ENCODE measurements at regions not wholly inside any gene's neighbourhood (a gene's known extent, or its start where the extent isn't known, plus 50 kb on each side); places are given as distances from the start of the nearest gene placed in this dataset.

DNA sequence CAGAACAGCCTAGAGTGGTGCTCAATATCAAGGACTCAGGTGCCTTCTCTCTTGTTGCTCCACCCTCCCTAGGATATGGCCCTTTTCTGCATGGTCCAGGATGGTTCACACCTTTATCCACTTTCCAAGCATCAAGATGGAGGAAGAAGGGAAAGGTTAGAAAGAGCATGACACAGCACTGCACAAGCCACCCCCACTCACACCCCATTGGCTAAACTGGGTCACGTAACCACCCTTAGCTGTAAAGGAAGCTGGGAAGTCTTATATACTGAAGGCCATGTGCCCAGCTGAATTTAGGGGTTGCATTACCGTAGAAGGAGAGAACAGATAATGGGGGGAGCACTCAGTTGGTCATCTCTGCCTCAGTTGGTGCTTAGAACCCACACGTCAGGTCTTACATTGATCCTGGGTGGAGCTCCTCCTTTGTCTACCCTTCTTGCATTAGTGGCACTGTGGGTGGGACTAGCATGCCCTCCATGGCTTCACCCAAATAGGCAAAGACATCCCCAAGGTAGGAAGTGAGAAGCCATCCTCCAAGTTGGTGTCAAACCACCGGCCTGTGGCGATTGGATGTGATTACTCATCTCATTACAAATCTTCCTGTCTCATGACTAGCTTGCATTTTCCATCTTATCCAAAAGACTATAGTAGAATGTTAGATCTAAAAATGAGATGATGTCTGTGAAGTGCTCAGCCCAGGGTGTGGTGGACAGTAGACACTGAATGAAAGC lies 248.5 kb downstream of the HAUS1 start:
- DNase-seq: no peak

DNA sequence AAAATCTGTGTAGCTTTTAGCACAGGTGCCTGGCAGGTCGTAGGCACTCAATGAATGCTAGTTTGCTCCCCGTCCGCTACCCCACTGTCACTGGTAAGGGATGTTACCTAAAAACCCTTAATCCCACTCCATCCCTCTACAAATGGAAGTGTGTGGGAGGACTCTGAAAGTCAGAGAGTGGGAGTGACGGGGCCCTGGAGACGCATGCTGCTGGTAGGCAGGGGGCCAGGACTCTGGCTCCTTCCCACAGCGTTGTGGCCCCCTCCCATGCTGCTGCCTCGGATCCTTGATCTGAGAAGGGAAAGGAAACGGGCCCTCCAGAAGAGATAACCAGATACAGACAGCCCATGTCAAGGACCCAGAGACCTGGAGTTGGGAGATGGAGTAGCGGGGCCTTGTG lies 249.3 kb downstream of the HAUS1 start:
- no peak for DNase-seq

DNA sequence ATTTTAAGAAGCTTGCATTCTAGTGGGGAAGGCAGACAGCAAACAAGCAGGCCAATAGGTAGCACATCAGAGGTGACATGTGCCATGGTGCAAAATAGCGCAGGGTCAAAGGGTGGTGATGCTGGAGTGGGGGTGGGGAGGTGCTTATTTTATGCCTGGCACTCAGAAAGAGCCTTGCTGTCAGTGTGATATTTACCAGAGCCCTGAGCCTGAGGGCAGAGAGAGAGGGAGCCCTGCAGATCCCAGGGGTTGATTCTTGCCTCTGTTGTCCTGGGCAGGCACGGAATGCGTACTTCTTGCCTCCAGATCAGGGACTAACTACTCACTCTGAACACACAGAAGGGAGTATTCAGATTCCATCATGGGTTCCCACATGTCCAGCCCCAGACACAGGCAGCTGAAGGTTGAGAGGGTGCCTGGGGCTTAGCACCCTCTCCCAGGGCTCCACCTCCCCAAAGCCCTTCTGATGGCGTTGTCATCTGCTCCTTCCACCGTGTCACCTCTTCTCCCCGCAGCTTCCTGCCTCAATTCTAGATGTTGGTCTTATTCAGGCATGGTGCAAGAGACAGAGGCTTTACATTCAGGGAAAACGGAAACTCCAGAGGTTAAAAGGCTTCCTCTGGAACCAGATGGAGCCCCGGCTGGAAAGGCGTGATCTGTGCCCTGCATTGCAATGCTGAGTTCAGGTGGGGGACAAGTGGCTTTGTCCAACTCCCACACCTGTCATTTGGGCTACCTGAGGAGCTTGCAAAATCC lies 252.3 kb downstream of the HAUS1 start:
- DNase-seq: no peak

DNA sequence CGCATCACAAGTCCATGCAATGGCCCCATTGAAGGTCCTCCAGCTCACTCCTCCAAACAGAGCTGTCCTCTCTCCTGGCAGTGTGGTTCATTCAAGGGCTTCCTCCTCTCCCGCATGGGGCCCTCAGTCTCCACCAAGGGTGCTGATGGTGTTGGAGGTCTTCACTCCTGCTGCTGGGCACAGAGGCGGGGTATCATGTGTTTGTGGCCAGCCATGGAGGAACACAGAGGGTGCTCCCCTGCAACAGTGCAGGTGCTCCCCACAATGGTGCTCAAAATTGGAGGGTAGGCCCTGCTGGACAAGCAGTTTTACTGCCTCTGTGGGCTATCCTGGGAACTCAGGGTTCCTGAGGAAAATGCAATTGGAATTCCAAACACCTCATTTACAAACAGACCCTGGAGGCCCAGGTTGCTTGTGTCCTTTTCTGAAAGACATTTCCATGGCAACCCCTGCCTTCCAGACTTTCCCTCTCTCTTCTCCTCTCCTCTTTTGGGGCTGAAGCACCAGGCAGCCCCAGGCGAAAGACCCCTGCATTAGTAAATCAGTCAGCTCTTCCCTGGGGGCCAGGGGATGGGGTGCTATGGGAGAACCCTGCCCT lies 256.0 kb downstream of the HAUS1 start:
- no peak for DNase-seq

DNA sequence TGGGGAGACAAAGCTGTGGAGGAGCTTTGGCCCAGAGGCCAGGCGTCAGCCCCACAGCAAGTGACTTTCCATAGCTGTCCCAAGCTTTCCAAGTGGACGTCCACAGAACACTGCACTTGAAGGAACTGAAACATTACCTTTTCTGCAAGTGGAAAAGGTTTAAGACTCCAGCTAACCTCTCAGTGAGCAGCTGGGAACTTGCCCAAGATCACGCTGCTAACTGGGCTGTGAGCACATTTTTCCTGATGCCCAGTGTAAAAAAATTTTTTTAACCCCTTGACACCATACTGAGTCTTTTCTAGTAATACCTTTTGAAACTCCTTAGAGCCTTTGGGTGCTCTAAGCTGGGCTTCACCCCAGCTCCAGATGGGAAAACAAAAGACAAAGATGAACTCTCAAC lies 256.7 kb downstream of the HAUS1 start:
- DNase-seq: no peak

DNA sequence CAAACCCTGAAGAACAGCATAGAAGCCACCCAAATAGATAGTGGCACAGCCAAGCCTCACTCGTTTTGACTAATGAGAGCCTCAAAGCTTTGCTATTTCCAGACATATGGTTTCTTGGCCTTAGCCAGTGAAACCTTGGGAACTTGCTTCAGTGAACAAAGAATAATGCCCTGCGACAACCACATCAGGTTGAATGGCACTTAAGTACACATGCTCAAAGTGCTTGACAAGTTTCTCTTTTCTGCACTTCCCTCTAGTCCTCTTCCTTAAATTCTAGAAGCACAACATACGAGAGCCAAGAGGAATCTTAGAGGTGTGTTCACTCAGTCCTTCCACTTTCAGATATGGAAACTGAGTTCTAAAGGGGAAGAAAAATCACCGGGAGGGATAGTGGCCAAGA lies 258.3 kb downstream of the HAUS1 start:
- no peak for DNase-seq

DNA sequence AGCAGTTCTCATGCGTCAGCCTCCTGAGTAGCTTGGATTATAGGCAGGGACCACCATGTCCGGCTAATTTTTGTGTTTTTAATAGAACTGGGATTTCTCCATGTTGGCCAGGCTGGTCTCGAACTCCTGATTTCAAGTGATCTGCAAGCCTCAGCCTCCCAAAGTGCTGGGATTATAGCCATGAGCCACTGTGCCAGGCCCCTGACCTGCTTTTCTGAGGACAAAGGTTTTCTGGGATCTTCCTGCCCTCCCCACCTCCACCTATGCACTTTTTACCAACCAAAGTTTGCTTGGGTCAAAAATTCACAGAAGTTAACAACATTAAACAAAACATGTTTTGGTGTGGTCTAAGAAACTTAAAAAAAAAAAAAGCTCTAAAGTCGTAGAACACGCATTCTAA lies 259.9 kb downstream of the HAUS1 start:
- no peak for DNase-seq

DNA sequence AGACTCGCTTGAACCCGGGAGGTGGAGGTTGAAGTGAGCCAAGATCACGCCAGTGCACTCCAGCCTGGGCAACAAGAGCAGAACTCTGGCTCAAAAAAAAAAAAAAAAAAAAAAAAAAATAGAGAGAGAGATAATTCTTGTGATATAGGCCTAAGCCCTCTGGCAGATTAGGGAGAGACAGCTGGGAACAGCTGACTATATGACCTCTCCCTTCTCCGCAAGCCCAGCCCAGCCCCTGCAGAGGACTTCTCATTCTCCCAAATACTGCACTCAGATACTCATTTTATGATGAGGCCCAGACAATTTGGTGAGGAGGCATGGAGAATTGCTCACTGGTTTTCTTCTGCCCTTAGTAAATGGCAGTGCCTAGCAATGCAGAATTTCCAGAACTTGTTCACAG lies 262.0 kb downstream of the HAUS1 start:
- no peak for DNase-seq

DNA sequence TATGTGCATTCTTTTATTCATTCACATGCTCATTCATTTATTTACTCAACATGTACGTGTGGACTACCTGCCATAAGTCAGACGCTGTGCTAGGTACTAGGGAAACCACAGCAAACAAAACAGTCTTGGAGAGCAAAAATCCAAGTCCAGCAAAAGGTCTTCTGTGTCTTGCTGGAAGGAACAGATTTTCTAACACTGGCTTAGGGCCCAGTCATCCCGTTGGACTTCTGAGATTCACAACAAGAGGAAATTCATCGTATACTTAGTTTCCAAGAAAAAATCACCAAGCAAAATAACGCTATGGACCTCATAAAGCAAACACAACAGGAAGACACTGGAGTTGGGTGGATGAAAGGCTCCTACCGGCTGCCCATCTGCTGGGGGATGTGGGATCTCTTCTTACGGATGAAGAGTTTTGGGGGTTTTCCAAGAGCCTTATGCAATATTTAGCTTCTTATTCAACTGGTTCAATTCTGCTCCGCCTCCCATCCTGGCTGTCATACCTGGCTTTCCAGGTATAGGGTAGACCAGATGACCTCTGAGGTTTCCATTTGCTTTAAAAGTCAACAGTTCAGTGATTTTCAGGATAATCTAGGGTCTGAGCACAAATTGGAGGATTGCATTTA lies 262.7 kb downstream of the HAUS1 start:
- DNase-seq: no peak

DNA sequence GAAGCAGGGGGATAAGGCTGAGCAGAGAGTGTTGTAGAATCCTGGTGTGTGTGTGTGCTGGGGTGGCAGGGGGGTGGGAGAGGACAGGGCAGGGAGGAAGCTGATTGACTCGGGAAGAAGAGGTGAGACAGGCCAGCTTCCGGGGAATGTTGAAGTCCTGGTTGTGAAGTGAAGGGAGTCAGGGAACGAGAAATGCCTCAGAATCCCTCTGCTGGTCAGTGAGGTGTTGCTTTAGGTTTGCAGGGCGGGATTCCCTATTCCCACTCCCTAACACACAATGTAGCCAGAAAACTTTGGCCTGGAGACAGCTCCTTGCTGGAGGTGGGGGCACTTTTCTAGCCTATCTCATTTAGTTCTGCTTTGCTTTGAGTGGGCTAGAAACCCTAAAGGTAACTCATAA lies 265.1 kb downstream of the HAUS1 start:
- no peak for DNase-seq

DNA sequence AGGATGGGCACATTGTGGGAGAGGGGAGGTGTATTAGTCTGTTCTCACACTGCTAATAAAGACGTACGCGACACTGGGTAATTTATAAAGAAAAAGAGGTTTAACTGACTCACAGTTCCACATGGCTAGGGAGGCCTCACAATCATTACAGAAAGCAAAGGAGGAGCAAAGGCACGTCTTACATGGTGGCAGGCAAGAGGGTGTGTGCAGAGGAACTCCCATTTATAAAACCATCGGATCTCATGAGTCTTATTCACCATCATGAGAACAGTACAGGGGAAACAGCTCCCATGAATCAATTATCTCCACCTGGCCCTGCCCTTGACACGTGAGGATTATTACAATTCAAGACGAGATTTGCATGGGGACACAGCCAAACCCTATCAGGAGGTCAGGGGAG lies 266.7 kb downstream of the HAUS1 start:
- no peak for DNase-seq

DNA sequence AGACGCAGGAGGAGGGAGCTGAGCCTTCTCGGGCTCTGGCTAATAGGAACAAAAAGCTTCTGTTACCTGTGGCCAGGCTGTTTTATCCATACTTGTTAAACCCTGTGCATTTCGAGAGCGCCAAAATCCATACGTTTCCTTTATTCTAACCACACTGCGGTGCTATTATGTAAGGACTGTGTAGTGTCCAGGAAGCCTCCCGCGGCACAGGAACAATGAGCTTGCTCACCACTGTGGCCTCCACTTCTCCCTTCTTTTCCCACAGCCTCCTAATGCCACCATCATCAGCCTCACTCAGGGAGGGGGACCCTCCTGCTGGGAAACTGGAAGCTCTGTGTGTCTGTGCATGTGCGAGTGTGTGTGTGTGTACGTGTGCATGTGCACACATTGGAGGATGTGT lies 268.5 kb downstream of the HAUS1 start:
- no peak for DNase-seq

DNA sequence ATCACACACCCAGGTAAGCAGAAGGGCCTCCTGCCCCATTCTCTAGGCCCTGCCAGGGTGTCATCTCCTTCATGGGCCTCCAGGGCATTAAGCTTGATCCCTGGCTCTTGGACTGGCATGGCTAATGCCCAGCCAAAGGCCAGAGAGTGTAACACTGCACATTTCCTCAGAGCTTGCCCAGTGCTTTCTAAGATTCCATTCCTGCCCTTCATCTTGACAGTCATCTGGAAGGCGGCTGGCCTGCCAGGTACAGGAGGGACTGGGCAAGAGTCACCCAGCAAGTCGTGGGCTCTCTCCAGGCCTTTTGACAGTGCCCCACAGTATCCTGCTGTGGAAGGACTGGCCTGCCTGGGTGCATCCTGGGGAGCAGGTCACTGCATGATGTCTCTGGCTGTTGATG lies 268.9 kb downstream of the HAUS1 start:
- DNase-seq: no peak

DNA sequence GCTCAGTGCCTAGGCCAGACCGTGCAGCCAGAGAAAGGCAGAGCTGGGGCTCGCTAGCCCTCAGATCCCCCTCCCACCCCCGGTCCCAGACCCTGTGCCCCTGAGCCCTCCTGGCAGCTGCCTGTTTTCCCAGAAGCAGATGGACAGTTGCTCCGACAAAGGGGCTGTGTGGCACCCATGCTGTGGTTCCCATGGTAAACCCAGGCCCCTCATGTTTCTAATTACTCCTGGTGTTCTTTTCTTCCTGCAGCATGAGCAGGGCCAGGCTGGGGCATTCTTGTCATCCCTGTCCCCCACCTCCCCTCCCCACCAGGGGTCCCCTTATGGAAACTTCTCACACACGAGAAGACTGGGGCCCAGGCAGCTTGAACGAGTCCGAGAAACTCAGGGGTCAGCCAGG lies 269.6 kb downstream of the HAUS1 start:
- DNase-seq: no peak

DNA sequence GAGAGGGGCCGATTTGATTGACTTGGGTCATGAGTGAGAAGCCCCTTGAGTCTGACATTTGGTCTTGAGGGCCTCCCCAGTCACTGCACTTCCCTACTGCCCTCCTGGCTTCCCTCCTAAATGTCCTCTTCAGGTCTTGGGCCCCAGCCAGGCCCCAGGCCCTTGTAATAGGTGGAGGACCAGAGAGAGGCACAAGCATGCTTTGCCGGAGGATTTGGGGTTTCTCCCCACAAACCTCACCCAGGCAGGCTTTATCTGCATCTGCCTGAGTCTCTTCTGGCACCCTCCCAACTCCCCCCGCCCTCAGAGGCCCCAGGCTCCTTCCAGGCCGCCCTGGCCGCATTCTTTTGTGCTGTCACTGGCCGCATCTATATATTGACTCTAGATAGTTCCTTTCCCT lies 270.7 kb downstream of the HAUS1 start:
- DNase-seq: no peak

DNA sequence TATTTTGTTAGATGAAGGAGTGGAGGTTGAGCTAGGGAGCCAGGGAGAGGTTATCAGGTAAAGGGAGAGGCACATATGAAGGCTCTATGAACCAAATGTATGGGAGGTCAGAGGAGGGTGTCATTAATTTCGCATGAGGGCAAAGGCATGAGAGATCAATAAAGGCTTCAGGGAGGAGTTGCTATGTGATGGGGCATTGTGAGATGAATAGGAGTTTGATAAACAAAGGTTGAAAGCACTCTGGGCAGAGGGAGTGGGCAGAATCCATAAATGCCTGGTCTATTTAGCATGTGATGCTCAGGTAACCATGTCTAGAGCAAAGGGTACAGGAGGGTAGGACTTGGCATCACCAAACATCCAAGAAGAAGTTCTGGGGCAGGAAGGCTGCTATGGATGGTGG lies 273.4 kb downstream of the HAUS1 start:
- DNase-seq: no peak

DNA sequence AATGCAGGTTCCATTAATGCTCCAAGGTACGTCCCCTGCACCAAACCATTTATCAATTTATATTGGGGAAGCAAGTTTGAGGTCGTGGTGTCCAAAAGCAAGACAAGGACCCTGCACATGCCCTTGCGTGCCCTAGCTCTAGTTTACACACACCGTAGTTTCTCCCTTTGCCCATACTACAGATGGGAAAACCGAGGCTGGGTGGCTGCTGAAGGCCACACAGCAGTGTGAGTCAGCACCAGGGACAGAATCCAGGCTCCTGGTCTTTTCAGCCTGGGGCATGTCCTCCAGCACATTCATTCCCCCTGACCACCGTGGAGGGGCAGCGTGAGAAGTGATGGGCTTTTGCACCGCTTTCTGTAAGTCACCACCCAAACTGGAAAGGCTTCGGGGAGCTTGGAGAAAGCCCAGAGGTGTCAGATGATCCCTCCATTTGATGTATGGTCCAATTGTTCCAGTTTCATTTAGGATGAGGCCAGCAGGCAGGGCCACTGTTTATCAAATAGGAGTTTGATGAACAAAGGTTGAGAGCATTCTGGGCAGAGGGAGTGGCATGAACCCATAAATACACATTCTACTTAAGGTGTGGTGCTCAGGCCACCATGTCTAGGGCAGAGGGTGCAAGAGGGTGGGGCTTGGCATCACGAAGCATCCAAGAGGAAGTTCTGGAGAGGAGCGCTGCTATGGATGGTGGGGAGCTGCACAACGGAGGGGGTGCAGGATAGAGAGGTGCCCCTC lies 274.1 kb downstream of the HAUS1 start:
- no peak for DNase-seq

DNA sequence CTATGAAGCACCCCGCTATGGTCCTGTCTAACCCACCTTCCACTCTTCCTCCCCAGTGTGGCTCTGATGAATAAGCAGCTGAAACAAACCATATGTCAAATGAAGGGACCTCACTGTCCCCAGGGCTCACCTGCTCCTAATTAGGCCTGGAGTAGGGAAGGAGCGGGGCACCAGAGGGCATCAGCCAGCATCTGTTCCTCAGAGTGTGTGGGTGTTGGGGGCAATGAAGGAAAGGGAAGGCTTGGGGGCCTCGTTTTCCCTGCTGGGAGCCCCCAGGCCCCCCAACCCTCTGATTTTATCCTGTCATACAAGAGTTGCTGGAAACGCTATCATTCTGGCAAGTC lies 274.7 kb downstream of the HAUS1 start:
- no peak for DNase-seq

DNA sequence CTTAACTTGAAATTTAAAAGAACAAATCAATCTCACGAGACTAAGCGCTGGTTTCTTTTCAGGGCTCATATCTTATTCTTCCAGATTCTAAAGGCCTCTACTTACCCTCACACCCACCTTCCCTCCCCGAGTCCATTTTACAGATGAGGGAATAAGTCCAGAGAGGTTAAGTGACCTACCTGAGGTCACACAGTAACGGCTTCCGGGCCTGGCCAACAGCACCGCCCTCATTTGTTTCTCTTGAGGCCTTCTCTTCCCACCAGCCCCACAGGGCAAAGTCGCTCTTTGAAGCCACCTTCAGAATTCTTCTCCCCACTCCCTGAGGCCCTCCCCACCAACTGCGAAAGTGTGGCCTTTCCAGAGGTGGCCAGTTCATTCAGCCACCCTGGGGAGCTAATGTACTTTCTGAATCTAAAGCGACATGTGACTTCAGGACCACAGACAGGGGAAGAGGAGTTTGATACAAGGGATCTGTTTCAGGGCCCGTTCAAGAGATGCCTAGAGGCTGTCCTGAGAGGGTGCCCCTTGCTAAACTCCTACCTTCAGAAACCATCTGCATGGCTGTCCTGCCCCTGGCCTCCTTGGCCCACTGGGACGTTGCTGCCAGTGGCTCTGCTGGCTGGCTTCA lies 275.3 kb downstream of the HAUS1 start:
- DNase-seq: no peak

DNA sequence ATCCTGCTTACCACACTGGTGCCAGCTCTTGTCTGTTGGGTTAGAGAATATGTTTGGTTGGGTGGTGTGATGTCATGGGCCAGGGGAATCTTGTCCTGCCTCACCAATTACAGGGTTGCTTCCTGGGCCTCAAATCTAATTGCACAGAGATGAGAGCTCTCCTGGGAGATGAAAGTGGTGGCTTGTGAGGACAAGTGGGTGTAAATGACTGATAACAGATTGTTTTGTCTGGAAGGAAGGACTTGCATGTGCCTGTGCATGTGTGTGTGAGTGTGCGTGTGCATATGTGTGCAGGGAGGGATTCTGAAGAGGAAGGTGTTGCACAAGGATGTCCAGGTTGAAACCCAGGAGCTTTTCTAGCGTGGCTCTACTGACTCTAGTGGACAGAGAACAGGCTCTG lies 271.9 kb downstream of the LOXHD1 start:
- DNase-seq: no peak

DNA sequence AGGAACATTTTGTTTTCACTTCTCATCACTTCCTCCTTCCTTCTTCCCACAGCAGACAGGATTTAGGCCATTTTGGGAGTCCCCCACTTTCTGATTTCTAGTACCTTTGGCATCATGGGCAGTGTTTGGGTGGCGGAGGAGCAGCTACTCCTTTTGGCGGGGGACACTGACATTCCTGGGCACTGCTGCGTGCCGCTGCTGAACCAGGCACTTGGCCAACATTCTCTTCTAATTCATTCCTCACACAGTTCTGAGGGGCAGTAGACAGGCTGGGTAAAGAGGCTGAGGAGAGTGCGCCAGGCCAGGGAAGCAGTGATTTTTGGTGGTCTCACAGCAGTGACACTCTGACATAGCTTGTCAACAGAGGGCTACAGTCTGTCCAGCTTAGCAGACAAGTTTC lies 270.2 kb downstream of the LOXHD1 start:
- DNase-seq: peak; percentile 62

DNA sequence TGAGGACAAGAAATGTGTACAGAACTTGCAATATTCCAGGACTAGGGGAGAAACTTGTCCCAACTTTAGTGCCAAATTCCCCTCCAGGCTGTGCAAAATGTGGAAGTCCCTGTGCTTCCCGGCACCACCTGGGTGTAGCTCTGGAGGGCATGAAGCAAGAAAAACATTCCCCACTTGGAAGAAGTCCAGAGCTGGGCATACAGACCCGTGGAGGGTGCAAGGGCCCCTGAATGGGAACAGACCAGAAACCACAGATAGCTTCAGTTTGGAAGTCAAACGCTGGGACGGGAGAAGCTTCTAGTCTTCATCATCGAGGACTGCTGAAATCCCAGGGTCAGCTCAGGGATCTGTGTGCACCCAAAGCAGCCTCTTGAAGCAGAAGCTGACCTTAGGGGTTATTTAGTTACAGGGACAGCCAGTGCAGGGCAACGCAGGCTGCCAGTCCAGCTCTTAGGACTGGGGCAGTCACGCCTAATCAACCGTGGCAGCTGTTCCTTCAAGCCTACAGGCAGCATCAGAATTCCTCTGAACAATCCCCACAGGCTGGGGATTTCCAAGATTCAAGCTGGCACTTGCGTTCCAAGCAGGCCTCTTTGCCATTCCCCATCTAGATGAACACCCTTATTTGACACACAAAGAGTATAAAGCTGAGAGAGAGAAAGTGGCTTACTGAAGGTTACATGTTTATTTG lies 269.4 kb downstream of the LOXHD1 start:
- DNase-seq: no peak

All from right forelimb (tissue), 1 donor.